Thyroid gland (tissue), 4 donors: ENCODE measurements at regions not wholly inside any gene's neighbourhood (a gene's known extent, or its start where the extent isn't known, plus 50 kb on each side); places are given as distances from the start of the nearest gene placed in this dataset.

ENCODE experiments used
- DNase-seq, 2 donors: peaks; one replicate each; pipeline ENCODE4 v3.0.0-alpha.2; 2019
- H3K27ac ChIP-seq, 3 donors: fragments of 200-600 bp; sonication (generic); 1 replicate in 2 of 3; 2 replicates in 1 of 3; pipeline ENCODE4 v1.5.1; 2016 to 2019; ENCODE audit warnings: mild to moderate bottlenecking in 1 of 3, moderate library complexity in 1 of 3
- H3K27me3 ChIP-seq: fragments of 200-600 bp; sonication (generic); one replicate; pipeline ENCODE4 v1.5.1; 2019
- H3K36me3 ChIP-seq, 2 donors: fragments of 200-600 bp; sonication (generic); one replicate each; pipeline ENCODE4 v1.5.1; 2016 to 2019
- H3K4me1 ChIP-seq, 2 donors: fragments of 200-600 bp; sonication (generic); one replicate each; pipeline ENCODE4 v1.5.1; 2017 to 2019
- H3K4me3 ChIP-seq, 3 donors: fragments of 200-600 bp; sonication (generic); replicated peaks in 1 of 3; 1 replicate in 2 of 3; 2 replicates in 1 of 3; pipeline ENCODE4 v1.5.1; 2016; ENCODE audit warnings: mild to moderate bottlenecking in 1 of 3
- H3K9me3 ChIP-seq: fragments of 200-600 bp; sonication (generic); one replicate; pipeline ENCODE4 v1.5.1; 2017
- CTCF ChIP-seq, 6 experiments: fragments of 200-600 bp in 3 of 6; fragments of 450-650 bp in 3 of 6; sonication (generic) in 3 of 6; IDR thresholded peaks; one replicate each; pipeline ENCODE4 v1.5.1; 2016 to 2019; ENCODE audit warnings: antibody characterized with exemption in 6 of 6, mild to moderate bottlenecking in 2 of 6, inconsistent platforms in 1 of 6, moderate library complexity in 1 of 6
- POLR2A ChIP-seq, 2 donors: fragments of 450-650 bp; IDR thresholded peaks; one replicate each; pipeline ENCODE4 v1.6.1; 2017; ENCODE audit warnings: antibody characterized with exemption in 2 of 2, mild to moderate bottlenecking in 2 of 2, moderate library complexity in 1 of 2
- WGBS, 2 donors: methylation state at CpG; one replicate each; pipeline ENCODE4 v1.1.5; 2017; 5-methylcytosine and 5-hydroxymethylcytosine counted together
- intact Hi-C: fragments of 100-400 bp; cut with DNase I; formaldehyde crosslinking; loops from one replicate; pipeline ENCODE4 v1.15.1; 2023

- TF ChIP-seq POLR2A (IDR thresholded peaks at IDR 0.05) = no peak
- no peak for TF ChIP-seq CTCF (IDR thresholded peaks at IDR 0.05)
- Histone ChIP-seq H3K9me3 (no peaks in the 10 kb centered on the region), H3K27ac (no peak overlapping the region), H3K27me3 (no peaks in the 10 kb centered on the region), H3K4me3 (no peak overlapping the region), H3K4me1 (no peaks in the 10 kb centered on the region), H3K36me3 (no peaks in the 10 kb centered on the region)
- DNase-seq = no peak
- intact Hi-C loops = no loop called here
- WGBS, 2 donors = 40 to 42% methylated on average over 10 of the region's 10 CpGs
These were observed 96.7 kb upstream of the SLC22A11 start for GRCh38 chr11:64458997-64459396.

GRCh38 chr11:64459609-64460008 is 96.1 kb upstream of the SLC22A11 start:
- no peak overlapping the region for H3K4me3 ChIP-seq
- intact Hi-C loops = no loop called here
- no peak for TF ChIP-seq POLR2A (IDR thresholded peaks at IDR 0.05)
- TF ChIP-seq CTCF (IDR thresholded peaks at IDR 0.05) = no peak
- WGBS, 2 donors = 87 to 92% methylated on average over 6 of the region's 6 CpGs
- no peaks in the 10 kb centered on the region for H3K4me1 ChIP-seq
- no peaks in the 10 kb centered on the region for H3K27me3 ChIP-seq
- no peak overlapping the region for H3K27ac ChIP-seq
- H3K36me3 ChIP-seq = no peaks in the 10 kb centered on the region
- H3K9me3 ChIP-seq = no peaks in the 10 kb centered on the region
- DNase-seq = no peak

- no peak overlapping the region for H3K27ac ChIP-seq
- H3K27me3 ChIP-seq = no peaks in the 10 kb centered on the region
- DNase-seq = no peak
- WGBS, 2 donors = 91 to 96% methylated on average over 3 of the region's 3 CpGs
- no peak overlapping the region for H3K4me3 ChIP-seq
- H3K9me3 ChIP-seq = no peaks in the 10 kb centered on the region
- H3K36me3 ChIP-seq = no peaks in the 10 kb centered on the region
- TF ChIP-seq CTCF (IDR thresholded peaks at IDR 0.05) = no peak
- no peak for TF ChIP-seq POLR2A (IDR thresholded peaks at IDR 0.05)
- no peaks in the 10 kb centered on the region for H3K4me1 ChIP-seq
- intact Hi-C loops = no loop called here
These were observed 94.7 kb upstream of the SLC22A11 start for GRCh38 chr11:64461081-64461480.

- Histone ChIP-seq H3K4me3 (no peak overlapping the region), H3K27me3 (no peaks in the 10 kb centered on the region), H3K9me3 (no peaks in the 10 kb centered on the region), H3K27ac (no peak overlapping the region), H3K36me3 (no peaks in the 10 kb centered on the region), H3K4me1 (no peaks in the 10 kb centered on the region)
- TF ChIP-seq POLR2A (IDR thresholded peaks at IDR 0.05) (no peak), CTCF (IDR thresholded peaks at IDR 0.05) (no peak)
- intact Hi-C loops = no loop called here
- no peak for DNase-seq
- WGBS, 2 donors = 69 to 72% methylated on average over 7 of the region's 7 CpGs
These were observed 89.5 kb upstream of the SLC22A11 start for GRCh38 chr11:64466115-64466718.

GRCh38 chr11:64469288-64469687 is 86.5 kb upstream of the SLC22A11 start:
- no peak overlapping the region for H3K27ac ChIP-seq
- intact Hi-C loops = no loop called here
- 69 to 89% methylated on average over 3 to 4 of the region's 5 CpGs for WGBS, 2 donors
- H3K27me3 ChIP-seq = no peaks in the 10 kb centered on the region
- no peak for DNase-seq
- H3K4me3 ChIP-seq = no peak overlapping the region
- H3K4me1 ChIP-seq = no peaks in the 10 kb centered on the region
- TF ChIP-seq POLR2A (IDR thresholded peaks at IDR 0.05) = no peak
- no peaks in the 10 kb centered on the region for H3K36me3 ChIP-seq
- no peaks in the 10 kb centered on the region for H3K9me3 ChIP-seq
